ENCODE measurements at regions not wholly inside any gene's neighbourhood (a gene's known extent, or its start where the extent isn't known, plus 50 kb on each side); places are given as distances from the start of the nearest gene placed in this dataset.

DNA sequence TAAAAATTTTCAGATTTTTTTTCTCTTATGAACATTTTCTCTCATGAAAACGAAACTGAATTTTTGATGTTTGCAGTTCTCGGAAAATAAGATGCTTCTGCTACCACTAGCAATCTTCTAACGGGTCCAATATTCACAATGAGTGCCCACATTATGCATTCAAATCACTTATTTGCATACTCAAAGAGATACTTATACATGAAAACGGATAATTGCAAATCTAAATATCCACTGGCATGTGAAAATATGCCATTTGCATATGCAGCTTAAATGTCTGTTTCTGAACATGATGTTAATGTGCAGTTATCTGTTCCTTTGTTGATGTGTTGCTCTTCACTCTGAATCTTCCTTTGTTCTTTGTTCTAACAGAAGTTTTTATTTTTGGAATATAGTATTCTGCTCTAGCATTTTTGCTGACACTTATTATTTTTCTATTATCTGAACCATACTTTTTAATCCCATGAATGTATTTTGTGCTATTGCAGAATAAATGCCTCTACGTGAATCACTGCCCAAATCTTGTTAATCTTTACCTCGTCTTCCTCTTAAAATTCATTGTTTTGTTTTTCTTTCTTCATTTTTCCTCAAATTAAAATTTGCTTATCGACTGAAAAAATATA is 259.4 kb upstream of the BRINP3 start:
- Histone ChIP-seq H3K27me3 (no peaks in the 10 kb centered on the region), H3K9me3 (no peaks in the 10 kb centered on the region), H3K4me1 (no peaks in the 10 kb centered on the region), H3K27ac (no peak overlapping the region), H3K4me3 (no peak overlapping the region), H3K36me3 (no peaks in the 10 kb centered on the region)
- intact Hi-C loops (cut with DNase I), result no loop called here
- TF ChIP-seq, protein P1, sequence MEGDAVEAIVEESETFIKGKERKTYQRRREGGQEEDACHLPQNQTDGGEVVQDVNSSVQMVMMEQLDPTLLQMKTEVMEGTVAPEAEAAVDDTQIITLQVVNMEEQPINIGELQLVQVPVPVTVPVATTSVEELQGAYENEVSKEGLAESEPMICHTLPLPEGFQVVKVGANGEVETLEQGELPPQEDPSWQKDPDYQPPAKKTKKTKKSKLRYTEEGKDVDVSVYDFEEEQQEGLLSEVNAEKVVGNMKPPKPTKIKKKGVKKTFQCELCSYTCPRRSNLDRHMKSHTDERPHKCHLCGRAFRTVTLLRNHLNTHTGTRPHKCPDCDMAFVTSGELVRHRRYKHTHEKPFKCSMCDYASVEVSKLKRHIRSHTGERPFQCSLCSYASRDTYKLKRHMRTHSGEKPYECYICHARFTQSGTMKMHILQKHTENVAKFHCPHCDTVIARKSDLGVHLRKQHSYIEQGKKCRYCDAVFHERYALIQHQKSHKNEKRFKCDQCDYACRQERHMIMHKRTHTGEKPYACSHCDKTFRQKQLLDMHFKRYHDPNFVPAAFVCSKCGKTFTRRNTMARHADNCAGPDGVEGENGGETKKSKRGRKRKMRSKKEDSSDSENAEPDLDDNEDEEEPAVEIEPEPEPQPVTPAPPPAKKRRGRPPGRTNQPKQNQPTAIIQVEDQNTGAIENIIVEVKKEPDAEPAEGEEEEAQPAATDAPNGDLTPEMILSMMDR (IDR thresholded peaks at IDR 0.05), result no peak
- no peak for TF ChIP-seq POLR2A (IDR thresholded peaks at IDR 0.05)
- 46% methylated on average over 7 of the region's 7 CpGs for WGBS (ENCODE audit: insufficient coverage, low coverage, low lambda C conversion rate, missing lambda C conversion rate)
- ATAC-seq, result no peak
- no peak for DNase-seq

DNA sequence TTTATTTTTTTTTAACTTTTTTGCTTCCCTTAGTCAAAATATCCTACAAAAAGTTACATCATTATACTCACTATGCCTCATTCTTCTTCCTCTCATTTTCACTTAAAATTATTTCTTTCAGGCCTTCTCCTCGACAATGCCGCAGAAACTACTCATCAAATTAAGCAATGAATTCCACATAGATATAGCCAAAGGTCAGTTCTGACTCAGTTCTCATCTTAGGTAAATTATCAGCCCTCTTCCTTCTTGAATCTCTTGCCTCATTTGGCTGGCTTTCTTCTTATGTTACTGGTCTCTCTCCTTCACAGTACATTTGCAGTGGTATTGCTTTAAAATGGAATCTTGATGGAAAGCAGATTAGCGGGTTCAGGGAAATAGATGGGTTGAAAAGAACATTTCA is 260.7 kb upstream of the BRINP3 start:
- H3K4me3 ChIP-seq, result no peak overlapping the region
- intact Hi-C loops (cut with DNase I), result no loop called here
- no peak overlapping the region for H3K27ac ChIP-seq
- ATAC-seq (no peak), DNase-seq (no peak)
- H3K36me3 ChIP-seq, result no peaks in the 10 kb centered on the region
- no peaks in the 10 kb centered on the region for H3K4me1 ChIP-seq
- TF ChIP-seq, protein P1 (IDR thresholded peaks at IDR 0.05), result no peak
- TF ChIP-seq POLR2A (IDR thresholded peaks at IDR 0.05), result no peak
- H3K9me3 ChIP-seq, result no peaks in the 10 kb centered on the region
- 53% methylated on average over 3 of the region's 3 CpGs for WGBS (ENCODE audit: insufficient coverage, low coverage, low lambda C conversion rate, missing lambda C conversion rate)
- no peaks in the 10 kb centered on the region for H3K27me3 ChIP-seq

DNA sequence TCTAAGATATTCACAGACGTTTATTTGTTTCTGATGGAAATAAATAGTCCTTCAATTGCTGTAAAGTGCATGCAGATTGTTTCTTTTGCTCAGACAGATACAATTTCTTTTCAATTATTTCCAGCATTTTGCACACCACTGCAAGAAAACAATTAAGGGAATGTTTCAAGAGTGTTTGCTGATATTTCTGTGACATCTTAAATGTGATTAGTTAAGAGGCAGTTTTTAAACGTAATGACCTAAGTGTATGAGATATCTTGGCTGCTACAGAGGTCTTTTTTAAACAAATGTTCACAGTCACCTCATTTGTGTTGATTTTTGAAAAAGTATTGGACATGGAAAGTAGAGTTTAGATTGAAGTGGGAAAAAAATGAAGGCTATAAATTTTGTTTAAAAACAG is 262.3 kb upstream of the BRINP3 start:
- no peaks in the 10 kb centered on the region for H3K36me3 ChIP-seq
- H3K27me3 ChIP-seq, result no peaks in the 10 kb centered on the region
- H3K4me3 ChIP-seq, result no peak overlapping the region
- no peak for DNase-seq
- no peaks in the 10 kb centered on the region for H3K9me3 ChIP-seq
- no peaks in the 10 kb centered on the region for H3K4me1 ChIP-seq
- intact Hi-C loops (cut with DNase I), result no loop called here
- WGBS (ENCODE audit: insufficient coverage, low coverage, low lambda C conversion rate, missing lambda C conversion rate), result 7% methylated on average over 2 of the region's 2 CpGs
- no peak overlapping the region for H3K27ac ChIP-seq
- ATAC-seq, result no peak
- TF ChIP-seq, protein P1 (IDR thresholded peaks at IDR 0.05), result no peak
- no peak for TF ChIP-seq POLR2A (IDR thresholded peaks at IDR 0.05)

DNA sequence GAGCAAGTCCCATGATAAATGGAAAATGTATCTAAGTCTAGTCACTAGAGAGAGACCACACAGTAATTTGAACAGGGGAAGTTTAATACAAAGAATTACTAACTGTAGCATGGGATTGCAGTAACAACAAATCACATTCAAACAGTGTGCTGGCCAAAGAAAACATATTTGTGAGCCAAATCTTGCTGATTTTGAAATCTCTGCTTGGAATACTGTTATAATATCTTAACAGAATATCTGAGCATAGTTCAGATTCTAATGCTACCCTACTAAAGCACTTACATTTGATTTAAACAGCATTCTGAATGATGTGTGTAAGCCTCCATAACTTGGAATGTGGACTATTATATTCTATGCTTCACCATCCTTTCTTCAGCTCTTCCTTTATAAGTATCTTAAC is 270.0 kb upstream of the BRINP3 start:
- no peaks in the 10 kb centered on the region for H3K27me3 ChIP-seq
- H3K9me3 ChIP-seq, result no peaks in the 10 kb centered on the region
- DNase-seq, result no peak
- no peak overlapping the region for H3K4me3 ChIP-seq
- no peaks in the 10 kb centered on the region for H3K4me1 ChIP-seq
- H3K36me3 ChIP-seq, result no peaks in the 10 kb centered on the region
- intact Hi-C loops (cut with DNase I), result no loop called here
- ATAC-seq, result no peak
- no peak overlapping the region for H3K27ac ChIP-seq
- no peak for TF ChIP-seq POLR2A (IDR thresholded peaks at IDR 0.05)
- TF ChIP-seq, protein P1 (IDR thresholded peaks at IDR 0.05), result no peak

DNA sequence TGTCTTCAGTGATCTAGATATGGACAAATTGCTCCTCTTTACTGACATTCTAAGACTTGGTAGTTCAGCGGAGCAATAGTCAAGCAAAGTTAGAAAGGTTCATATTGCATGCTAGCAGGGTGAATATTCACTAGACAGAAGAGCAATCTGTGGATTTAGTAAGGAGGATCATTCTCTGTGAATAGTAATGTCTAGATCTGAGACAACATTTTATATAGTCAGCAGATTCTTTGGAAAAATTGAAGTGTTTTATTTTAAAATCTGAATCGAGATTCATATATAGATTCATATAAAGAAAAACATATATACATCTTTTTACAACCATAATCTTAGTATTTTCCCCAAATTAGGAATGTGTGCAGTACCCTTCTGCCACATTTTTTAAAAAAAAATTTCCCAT is 274.5 kb upstream of the BRINP3 start:
- Histone ChIP-seq H3K36me3 (no peaks in the 10 kb centered on the region), H3K27me3 (no peaks in the 10 kb centered on the region), H3K27ac (no peak overlapping the region), H3K9me3 (no peaks in the 10 kb centered on the region), H3K4me3 (no peak overlapping the region), H3K4me1 (no peaks in the 10 kb centered on the region)
- ATAC-seq (no peak), DNase-seq (no peak)
- WGBS (ENCODE audit: insufficient coverage, low coverage, low lambda C conversion rate, missing lambda C conversion rate), result 48% methylated on average over 2 of the region's 2 CpGs
- TF ChIP-seq, protein P1 (IDR thresholded peaks at IDR 0.05), result no peak
- TF ChIP-seq POLR2A (IDR thresholded peaks at IDR 0.05), result no peak
- intact Hi-C loops (cut with DNase I), result no loop called here
